ENCODE measurements at regions not wholly inside any gene's neighbourhood (a gene's known extent, or its start where the extent isn't known, plus 50 kb on each side); places are given as distances from the start of the nearest gene placed in this dataset.
A peak's percentile ranks its signal among the peaks of the same experiment; 100 is the strongest.

- DNase-seq (ENCODE audit: low read depth) = no peak
- Histone ChIP-seq H3K36me3 (ENCODE audit: control insufficient read depth, insufficient read depth, low read length, severe bottlenecking) (no peaks in the 10 kb centered on the region), H3K9ac (ENCODE audit: low read length) (no peak overlapping the region), H3K9me3 (ENCODE audit: control insufficient read depth, low read length) (peaks cover 11% of the 10 kb centered on the region), H3K27me3 (replicated peaks; ENCODE audit: control insufficient read depth, insufficient read depth, low read length) (no peaks in the 10 kb centered on the region), H3K4me1 (ENCODE audit: control insufficient read depth, insufficient read depth, low read length) (peaks cover 9% of the 10 kb centered on the region), H3K4me3 (ENCODE audit: low read length) (no peak overlapping the region)
Observed at GRCh38 chr6:24987446-24988115, 51.8 kb upstream of the RIPOR2 start.

DNA sequence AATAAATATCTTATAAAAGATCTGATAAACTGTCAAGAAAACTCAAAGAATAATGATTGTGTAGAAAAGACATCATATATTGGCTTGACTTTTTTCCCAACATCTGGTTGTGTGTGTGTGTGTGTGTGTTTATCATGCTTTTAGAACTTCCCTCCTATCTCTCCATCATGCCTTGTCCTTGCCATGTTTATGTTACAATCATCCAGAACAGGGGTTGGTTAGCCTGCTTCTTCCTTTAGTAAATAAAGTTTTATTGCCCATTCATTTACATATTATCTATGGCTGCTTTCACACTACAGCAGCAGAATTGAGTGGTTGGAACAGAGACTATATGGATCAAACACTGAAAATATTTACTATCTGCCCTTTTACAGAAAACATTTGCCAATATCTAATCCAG, 52.8 kb upstream of the RIPOR2 start:
- Histone ChIP-seq H3K4me1 (ENCODE audit: control insufficient read depth, insufficient read depth, low read length) (peaks cover 4% of the 10 kb centered on the region), H3K36me3 (ENCODE audit: control insufficient read depth, insufficient read depth, low read length, severe bottlenecking) (no peaks in the 10 kb centered on the region), H3K9me3 (ENCODE audit: control insufficient read depth, low read length) (peaks cover 17% of the 10 kb centered on the region), H3K27me3 (replicated peaks; ENCODE audit: control insufficient read depth, insufficient read depth, low read length) (no peaks in the 10 kb centered on the region), H3K9ac (ENCODE audit: low read length) (no peak overlapping the region), H3K4me3 (ENCODE audit: low read length) (no peak overlapping the region)
- DNase-seq (ENCODE audit: low read depth) = no peak

DNA sequence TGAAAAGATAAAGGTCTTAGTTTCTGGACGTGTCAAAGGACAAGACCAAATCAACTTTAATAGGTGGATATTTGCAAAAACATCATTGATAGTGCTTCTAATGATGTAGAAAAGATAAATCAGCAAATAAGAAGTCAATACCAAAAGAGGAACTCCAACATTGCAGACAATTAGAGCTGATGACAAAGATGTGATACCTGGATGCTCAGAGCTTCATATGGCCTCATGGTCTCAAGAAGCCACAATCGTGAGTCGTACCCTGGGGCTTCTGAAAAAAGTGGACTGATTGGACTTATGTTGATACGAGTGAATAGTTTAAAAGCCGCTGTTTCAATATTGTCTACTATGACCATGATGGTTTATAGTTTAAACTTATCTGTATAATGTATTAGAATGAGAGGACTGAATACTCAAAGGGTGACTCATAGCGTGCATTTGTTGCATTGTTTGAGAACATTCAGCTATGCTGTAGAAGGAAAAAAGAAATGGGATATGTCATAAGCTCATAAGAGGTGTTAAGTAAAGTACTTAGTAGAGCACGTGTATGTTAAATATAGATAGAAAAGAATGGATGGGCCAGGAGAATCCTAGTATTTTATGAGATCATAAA, 54.6 kb upstream of the RIPOR2 start:
- no peak for DNase-seq (ENCODE audit: low read depth)
- Histone ChIP-seq H3K36me3 (ENCODE audit: control insufficient read depth, insufficient read depth, low read length, severe bottlenecking) (no peaks in the 10 kb centered on the region), H3K4me1 (ENCODE audit: control insufficient read depth, insufficient read depth, low read length) (peaks cover 4% of the 10 kb centered on the region), H3K9ac (ENCODE audit: low read length) (no peak overlapping the region), H3K9me3 (ENCODE audit: control insufficient read depth, low read length) (peaks cover 17% of the 10 kb centered on the region), H3K27me3 (replicated peaks; ENCODE audit: control insufficient read depth, insufficient read depth, low read length) (no peaks in the 10 kb centered on the region), H3K4me3 (ENCODE audit: low read length) (no peak overlapping the region)

GRCh38 chr6:24990944-24991809, 55.4 kb upstream of the RIPOR2 start:
- DNase-seq (ENCODE audit: low read depth) = no peak
- Histone ChIP-seq H3K4me3 (ENCODE audit: low read length) (no peak overlapping the region), H3K36me3 (ENCODE audit: control insufficient read depth, insufficient read depth, low read length, severe bottlenecking) (no peaks in the 10 kb centered on the region), H3K9ac (ENCODE audit: low read length) (no peak overlapping the region), H3K27me3 (replicated peaks; ENCODE audit: control insufficient read depth, insufficient read depth, low read length) (no peaks in the 10 kb centered on the region), H3K9me3 (ENCODE audit: control insufficient read depth, low read length) (peaks cover 17% of the 10 kb centered on the region), H3K4me1 (ENCODE audit: control insufficient read depth, insufficient read depth, low read length) (peaks cover 4% of the 10 kb centered on the region)

DNA sequence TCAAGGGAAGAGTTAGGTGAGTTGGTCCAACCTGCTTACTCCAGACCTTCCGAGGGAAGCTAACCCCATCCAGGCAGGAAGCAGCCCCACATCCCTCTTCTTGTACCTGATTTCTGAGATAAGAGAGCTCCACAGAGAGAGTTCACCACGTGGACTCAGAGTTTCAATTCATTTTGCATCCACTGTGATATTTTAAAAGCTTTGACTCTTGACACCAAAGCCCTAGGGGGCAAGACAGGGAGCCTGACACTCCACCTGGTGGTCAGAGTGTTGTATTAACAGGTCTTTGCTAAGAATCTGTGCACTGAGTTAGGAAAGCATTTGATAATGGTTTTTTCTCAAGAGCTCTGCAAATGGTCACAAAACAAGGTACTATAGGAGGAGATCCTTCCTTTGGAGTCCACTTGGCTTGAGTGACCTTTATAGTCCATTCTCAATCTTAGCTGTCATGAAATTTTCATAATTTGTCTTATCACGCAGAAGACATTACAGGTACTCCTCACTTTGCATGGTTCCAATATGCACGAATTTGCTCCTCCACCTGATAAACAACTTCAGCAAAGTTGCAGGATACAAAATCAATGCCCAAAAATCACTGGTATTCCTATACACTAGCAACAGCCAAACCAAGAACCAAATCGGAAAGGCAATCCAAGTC, 56.2 kb upstream of the RIPOR2 start:
- peak; percentile 58 for DNase-seq (ENCODE audit: low read depth)
- no peaks in the 10 kb centered on the region for H3K36me3 ChIP-seq (ENCODE audit: control insufficient read depth, insufficient read depth, low read length, severe bottlenecking)
- H3K9ac ChIP-seq (ENCODE audit: low read length) = no peak overlapping the region
- H3K4me3 ChIP-seq (ENCODE audit: low read length) = no peak overlapping the region
- H3K27me3 ChIP-seq (replicated peaks; ENCODE audit: control insufficient read depth, insufficient read depth, low read length) = no peaks in the 10 kb centered on the region
- peaks cover 16% of the 10 kb centered on the region for H3K9me3 ChIP-seq (ENCODE audit: control insufficient read depth, low read length)
- peaks cover 4% of the 10 kb centered on the region for H3K4me1 ChIP-seq (ENCODE audit: control insufficient read depth, insufficient read depth, low read length)

DNA sequence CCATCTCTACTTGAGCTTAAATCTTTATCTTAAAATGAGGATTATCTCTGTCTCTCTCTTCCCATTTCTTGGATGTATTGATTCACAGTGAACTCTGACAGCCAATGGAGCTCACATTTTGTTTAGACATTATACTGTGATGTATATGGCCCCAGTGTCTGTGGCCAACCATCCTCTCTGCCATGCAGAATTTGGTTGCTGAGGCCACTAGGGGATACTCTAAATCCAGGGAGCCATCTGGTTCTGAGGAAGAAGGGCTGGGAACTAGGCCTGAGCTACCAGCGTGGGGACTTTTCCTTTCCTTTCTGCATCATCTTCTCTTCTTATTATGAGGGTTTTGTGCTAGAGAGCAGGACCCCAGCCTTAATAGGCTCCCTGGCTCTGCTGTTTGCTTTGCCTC, 59.1 kb upstream of the RIPOR2 start:
- Histone ChIP-seq H3K27me3 (replicated peaks; ENCODE audit: control insufficient read depth, insufficient read depth, low read length) (no peaks in the 10 kb centered on the region), H3K4me3 (ENCODE audit: low read length) (no peak overlapping the region), H3K4me1 (ENCODE audit: control insufficient read depth, insufficient read depth, low read length) (peaks cover 4% of the 10 kb centered on the region), H3K9ac (ENCODE audit: low read length) (no peak overlapping the region), H3K9me3 (ENCODE audit: control insufficient read depth, low read length) (peaks cover 7% of the 10 kb centered on the region), H3K36me3 (ENCODE audit: control insufficient read depth, insufficient read depth, low read length, severe bottlenecking) (no peaks in the 10 kb centered on the region)
- DNase-seq (ENCODE audit: low read depth) = no peak

DNA sequence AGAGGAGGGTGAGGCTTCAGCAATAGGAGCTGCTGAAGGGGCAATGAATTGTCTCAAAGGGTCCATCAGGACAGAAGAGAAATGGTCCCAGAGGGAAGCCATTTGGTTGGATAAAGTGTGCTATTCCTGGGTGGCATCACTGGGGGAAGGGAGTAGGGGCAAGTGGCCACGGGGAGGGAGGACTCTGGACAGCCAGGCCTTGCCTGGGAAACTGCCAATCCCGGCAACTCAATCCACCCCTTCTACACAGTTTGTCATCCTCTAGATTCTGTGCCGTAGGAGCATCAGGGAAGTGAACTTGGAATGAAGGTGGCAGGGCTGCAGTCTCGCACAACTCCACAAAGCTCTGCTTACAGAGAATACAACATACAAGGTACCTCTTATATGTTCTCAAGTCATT, 59.5 kb upstream of the RIPOR2 start:
- Histone ChIP-seq H3K9ac (ENCODE audit: low read length) (no peak overlapping the region), H3K4me1 (ENCODE audit: control insufficient read depth, insufficient read depth, low read length) (peaks cover 4% of the 10 kb centered on the region), H3K36me3 (ENCODE audit: control insufficient read depth, insufficient read depth, low read length, severe bottlenecking) (no peaks in the 10 kb centered on the region), H3K4me3 (ENCODE audit: low read length) (no peak overlapping the region), H3K27me3 (replicated peaks; ENCODE audit: control insufficient read depth, insufficient read depth, low read length) (no peaks in the 10 kb centered on the region), H3K9me3 (ENCODE audit: control insufficient read depth, low read length) (peaks cover 7% of the 10 kb centered on the region)
- DNase-seq (ENCODE audit: low read depth) = no peak

- H3K9me3 ChIP-seq (ENCODE audit: control insufficient read depth, low read length) = peaks cover 7% of the 10 kb centered on the region
- H3K36me3 ChIP-seq (ENCODE audit: control insufficient read depth, insufficient read depth, low read length, severe bottlenecking) = no peaks in the 10 kb centered on the region
- no peak overlapping the region for H3K9ac ChIP-seq (ENCODE audit: low read length)
- DNase-seq (ENCODE audit: low read depth) = no peak
- H3K27me3 ChIP-seq (replicated peaks; ENCODE audit: control insufficient read depth, insufficient read depth, low read length) = no peaks in the 10 kb centered on the region
- H3K4me3 ChIP-seq (ENCODE audit: low read length) = no peak overlapping the region
- H3K4me1 ChIP-seq (ENCODE audit: control insufficient read depth, insufficient read depth, low read length) = peaks cover 8% of the 10 kb centered on the region
Observed at GRCh38 chr6:24996269-24996836, 60.6 kb upstream of the RIPOR2 start.

DNA sequence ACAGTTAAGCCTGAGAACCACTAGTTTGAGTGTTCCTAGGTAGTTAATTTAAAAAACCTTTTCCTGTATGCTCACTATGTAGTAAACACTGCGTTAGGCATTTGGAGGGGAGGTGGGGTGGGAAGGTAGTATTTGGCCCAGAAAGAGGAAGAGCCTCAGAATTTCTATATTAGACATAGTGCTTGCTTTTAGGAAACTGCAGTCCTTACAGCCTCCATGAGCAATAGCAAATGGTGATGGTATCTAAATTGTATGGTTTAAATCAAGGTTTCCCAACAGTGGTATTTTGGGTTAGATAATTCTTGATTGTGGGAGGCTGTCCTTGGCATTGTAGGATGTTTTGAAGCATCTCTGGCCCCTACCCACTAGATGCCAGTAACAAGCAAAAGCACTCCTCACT, 61.5 kb upstream of the RIPOR2 start:
- Histone ChIP-seq H3K27me3 (replicated peaks; ENCODE audit: control insufficient read depth, insufficient read depth, low read length) (no peaks in the 10 kb centered on the region), H3K9me3 (ENCODE audit: control insufficient read depth, low read length) (peaks cover 7% of the 10 kb centered on the region), H3K4me1 (ENCODE audit: control insufficient read depth, insufficient read depth, low read length) (peaks cover 6% of the 10 kb centered on the region), H3K9ac (ENCODE audit: low read length) (no peak overlapping the region), H3K4me3 (ENCODE audit: low read length) (no peak overlapping the region), H3K36me3 (ENCODE audit: control insufficient read depth, insufficient read depth, low read length, severe bottlenecking) (no peaks in the 10 kb centered on the region)
- no peak for DNase-seq (ENCODE audit: low read depth)

- H3K4me3 ChIP-seq (ENCODE audit: low read length) = no peak overlapping the region
Observed at GRCh38 chr6:24997905-24998304, 62.1 kb upstream of the RIPOR2 start.

More at GRCh38 chr6:24997905-24998304, 62.1 kb upstream of the RIPOR2 start:
- H3K9me3 ChIP-seq (ENCODE audit: control insufficient read depth, low read length) = peaks cover 2% of the 10 kb centered on the region
- H3K27me3 ChIP-seq (replicated peaks; ENCODE audit: control insufficient read depth, insufficient read depth, low read length) = no peaks in the 10 kb centered on the region
- DNase-seq (ENCODE audit: low read depth) = no peak
- no peaks in the 10 kb centered on the region for H3K36me3 ChIP-seq (ENCODE audit: control insufficient read depth, insufficient read depth, low read length, severe bottlenecking)
- H3K9ac ChIP-seq (ENCODE audit: low read length) = no peak overlapping the region
- peaks cover 11% of the 10 kb centered on the region for H3K4me1 ChIP-seq (ENCODE audit: control insufficient read depth, insufficient read depth, low read length)

All from adipocyte (in vitro differentiated cells).